Muscle layer of duodenum (tissue), 2 donors: ENCODE measurements at regions not wholly inside any gene's neighbourhood (a gene's known extent, or its start where the extent isn't known, plus 50 kb on each side); places are given as distances from the start of the nearest gene placed in this dataset.
"Not testable (repeated sequence)": the region's sequence is repeated elsewhere in the genome, so short reads cannot be mapped to it uniquely, and the experiment has no call there.

Experiments used
- H3K27ac ChIP-seq: one replicate; pipeline ENCODE4 v1.7.0; 2013; ENCODE audit warnings: mild to moderate bottlenecking, low read length
- H3K27me3 ChIP-seq: one replicate; pipeline ENCODE4 v1.7.0; 2013; ENCODE audit warnings: low read depth, mild to moderate bottlenecking, control low read depth, low read length
- H3K36me3 ChIP-seq, 2 donors: one replicate each; pipeline ENCODE4 v1.7.0; 2013; ENCODE audit warnings: low read length in 2 of 2, control low read depth in 1 of 2, mild to moderate bottlenecking in 1 of 2; ENCODE audit not compliant: insufficient read depth in 2 of 2, control insufficient read depth in 1 of 2
- H3K4me1 ChIP-seq, 2 donors: one replicate each; pipeline ENCODE4 v1.7.0; 2013; ENCODE audit warnings: low read length in 2 of 2, mild to moderate bottlenecking in 2 of 2, control low read depth in 1 of 2, moderate library complexity in 1 of 2; ENCODE audit not compliant: insufficient read depth in 2 of 2, control insufficient read depth in 1 of 2
- H3K4me3 ChIP-seq, 2 donors: one replicate each; pipeline ENCODE4 v1.7.0; 2013; ENCODE audit warnings: low read length in 2 of 2, low read depth in 1 of 2, mild to moderate bottlenecking in 1 of 2
- H3K9me3 ChIP-seq, 2 donors: one replicate each; pipeline ENCODE4 v1.7.0; 2013; ENCODE audit warnings: low read length in 2 of 2, control low read depth in 1 of 2, mild to moderate bottlenecking in 1 of 2; ENCODE audit not compliant: control insufficient read depth in 1 of 2
- donor health status: healthy.

DNA sequence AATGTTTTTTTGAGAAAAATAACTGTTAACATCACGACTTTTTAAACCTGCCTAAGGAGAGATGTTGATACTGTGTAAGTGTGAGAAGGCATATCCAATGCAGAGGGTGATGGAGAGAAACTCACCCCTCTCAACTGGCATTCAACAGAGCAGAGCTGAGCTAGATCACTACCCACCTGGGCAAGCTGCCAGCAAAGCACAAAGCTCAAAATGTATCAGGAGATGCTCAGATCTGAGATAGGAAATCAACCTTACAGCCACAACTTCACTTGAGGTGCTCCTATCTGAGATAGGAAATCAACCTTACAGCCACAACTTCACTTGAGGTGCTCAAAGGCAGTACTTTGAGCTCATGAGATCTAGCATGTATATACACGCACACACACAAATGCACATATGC lies 151.5 kb upstream of the PDE1C start:
- H3K27me3 ChIP-seq: no peaks in the 10 kb centered on the region
- H3K9me3 ChIP-seq: no peaks in the 10 kb centered on the region

GRCh38 chr7:32221056-32221455 lies 150.8 kb upstream of the PDE1C start:
- no peaks in the 10 kb centered on the region for H3K4me1 ChIP-seq
- H3K27me3 ChIP-seq: no peaks in the 10 kb centered on the region
- H3K36me3 ChIP-seq: no peaks in the 10 kb centered on the region
- no peak overlapping the region for H3K27ac ChIP-seq
- H3K4me3 ChIP-seq: no peak overlapping the region
- no peaks in the 10 kb centered on the region for H3K9me3 ChIP-seq

More for the DNA sequence above, 151.5 kb upstream of the PDE1C start:
- no peak overlapping the region for H3K4me3 ChIP-seq
- H3K36me3 ChIP-seq: no peaks in the 10 kb centered on the region
- no peaks in the 10 kb centered on the region for H3K4me1 ChIP-seq
- no peak overlapping the region for H3K27ac ChIP-seq

DNA sequence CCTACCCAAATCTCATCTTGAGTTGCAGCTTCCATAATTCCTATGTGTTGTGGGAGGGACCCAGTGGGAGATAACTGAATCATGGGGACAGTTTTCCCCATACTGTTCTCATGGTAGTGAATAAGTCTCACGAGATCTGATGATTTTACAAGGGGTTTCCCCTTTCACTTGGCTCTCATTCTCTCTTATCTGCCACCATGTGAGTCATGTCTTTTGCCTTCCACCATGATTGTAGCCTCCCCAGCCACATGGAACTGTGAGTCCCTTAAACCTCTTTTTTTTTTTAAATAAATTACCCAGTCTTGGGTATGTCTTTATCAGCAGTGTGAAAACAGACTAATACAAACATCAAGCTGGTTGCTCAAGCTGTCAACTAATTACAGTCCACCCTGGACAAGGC lies 149.6 kb upstream of the PDE1C start:
- H3K4me1 ChIP-seq, H3K9me3 ChIP-seq, H3K36me3 ChIP-seq, H3K27ac ChIP-seq, H3K4me3 ChIP-seq, H3K27me3 ChIP-seq: not testable (repeated sequence)

GRCh38 chr7:32219416-32219815 lies 149.2 kb upstream of the PDE1C start:
- Histone ChIP-seq H3K36me3 (no peaks in the 10 kb centered on the region), H3K4me1 (no peaks in the 10 kb centered on the region), H3K27me3 (no peaks in the 10 kb centered on the region), H3K9me3 (no peaks in the 10 kb centered on the region), H3K4me3 (no peak overlapping the region), H3K27ac (no peak overlapping the region)

- Histone ChIP-seq H3K27me3 (no peaks in the 10 kb centered on the region), H3K4me1 (no peaks in the 10 kb centered on the region), H3K36me3 (no peaks in the 10 kb centered on the region), H3K27ac (no peak overlapping the region), H3K4me3 (no peak overlapping the region), H3K9me3 (no peaks in the 10 kb centered on the region)
Measured at GRCh38 chr7:32218741-32219288, 148.6 kb upstream of the PDE1C start.

DNA sequence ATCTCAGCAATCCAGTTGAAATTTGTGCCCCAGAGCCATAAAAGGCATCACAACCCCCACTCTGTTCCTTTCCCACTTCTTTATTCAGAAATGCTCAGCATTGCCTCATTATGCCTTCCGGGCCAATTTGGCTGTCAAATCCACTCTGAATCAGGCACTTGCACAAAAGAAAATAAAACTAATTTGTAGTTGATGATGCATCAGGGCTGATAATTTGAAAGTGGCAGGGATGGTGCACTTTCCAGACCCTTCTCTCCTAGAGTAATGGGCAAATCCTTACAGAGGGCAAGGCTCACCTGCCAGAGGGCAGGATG lies 147.9 kb upstream of the PDE1C start:
- Histone ChIP-seq H3K27ac (no peak overlapping the region), H3K36me3 (no peaks in the 10 kb centered on the region), H3K4me1 (no peaks in the 10 kb centered on the region), H3K9me3 (no peaks in the 10 kb centered on the region), H3K4me3 (no peak overlapping the region), H3K27me3 (no peaks in the 10 kb centered on the region)

GRCh38 chr7:32217341-32218153 lies 147.3 kb upstream of the PDE1C start:
- Histone ChIP-seq H3K4me3 (no peak overlapping the region), H3K9me3 (no peaks in the 10 kb centered on the region), H3K36me3 (no peaks in the 10 kb centered on the region), H3K27ac (no peak overlapping the region), H3K4me1 (no peaks in the 10 kb centered on the region), H3K27me3 (no peaks in the 10 kb centered on the region)

DNA sequence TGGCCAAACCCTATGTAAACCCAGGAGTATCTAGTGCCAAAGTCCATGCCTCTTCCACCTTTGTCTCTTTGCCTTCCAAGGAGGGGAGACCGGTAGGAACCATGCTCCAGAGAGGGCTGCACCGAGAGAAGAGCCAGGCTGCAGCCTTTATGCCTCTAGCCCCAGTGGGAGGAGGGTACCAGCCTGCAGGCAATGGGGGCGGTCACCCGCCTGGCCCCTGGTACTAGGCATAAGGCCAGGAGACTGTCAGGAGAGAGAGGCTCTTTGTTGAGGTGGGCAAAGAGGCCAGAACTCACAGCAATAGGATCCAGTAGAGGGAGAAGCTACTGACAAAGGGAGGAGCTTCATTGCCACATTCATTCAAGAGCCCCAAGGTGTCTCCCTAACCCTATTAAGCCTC lies 146.6 kb upstream of the PDE1C start:
- H3K27me3 ChIP-seq: no peaks in the 10 kb centered on the region
- no peaks in the 10 kb centered on the region for H3K36me3 ChIP-seq
- H3K27ac ChIP-seq: no peak overlapping the region
- no peaks in the 10 kb centered on the region for H3K4me1 ChIP-seq
- no peaks in the 10 kb centered on the region for H3K9me3 ChIP-seq
- no peak overlapping the region for H3K4me3 ChIP-seq

- H3K36me3 ChIP-seq: no peaks in the 10 kb centered on the region
- no peaks in the 10 kb centered on the region for H3K27me3 ChIP-seq
Measured at GRCh38 chr7:32215697-32216096, 145.5 kb upstream of the PDE1C start.

DNA sequence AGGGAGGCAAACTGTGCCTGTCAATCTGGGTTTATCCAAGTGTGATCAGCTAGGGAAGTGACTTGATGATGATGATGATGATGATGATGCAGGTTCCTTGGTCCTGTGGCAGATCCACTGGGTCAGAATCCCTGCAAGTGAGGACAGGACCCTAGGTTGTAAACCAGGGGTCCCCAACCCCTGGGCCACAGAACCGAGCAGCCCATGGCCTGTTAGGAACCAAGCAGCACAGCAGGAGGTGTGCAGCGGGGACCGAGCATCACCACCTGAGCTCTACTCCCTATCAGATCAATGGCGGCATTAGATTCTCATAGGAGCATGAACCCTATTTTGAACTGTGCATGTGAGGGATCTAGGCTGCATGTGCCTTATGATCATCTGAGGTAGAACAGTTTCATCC lies 144.7 kb upstream of the PDE1C start:
- Histone ChIP-seq H3K36me3 (no peaks in the 10 kb centered on the region), H3K4me1 (no peaks in the 10 kb centered on the region), H3K27ac (no peak overlapping the region), H3K4me3 (no peak overlapping the region), H3K9me3 (no peaks in the 10 kb centered on the region), H3K27me3 (no peaks in the 10 kb centered on the region)

More at GRCh38 chr7:32215697-32216096, 145.5 kb upstream of the PDE1C start:
- H3K27ac ChIP-seq: no peak overlapping the region
- H3K4me3 ChIP-seq: no peak overlapping the region
- no peaks in the 10 kb centered on the region for H3K4me1 ChIP-seq
- H3K9me3 ChIP-seq: no peaks in the 10 kb centered on the region

- H3K4me1 ChIP-seq: no peaks in the 10 kb centered on the region
- H3K36me3 ChIP-seq: no peaks in the 10 kb centered on the region
- no peak overlapping the region for H3K27ac ChIP-seq
- no peak overlapping the region for H3K4me3 ChIP-seq
- no peaks in the 10 kb centered on the region for H3K27me3 ChIP-seq
- no peaks in the 10 kb centered on the region for H3K9me3 ChIP-seq
Measured at GRCh38 chr7:32212321-32212720, 142.1 kb upstream of the PDE1C start.

- no peak overlapping the region for H3K27ac ChIP-seq
- H3K9me3 ChIP-seq: no peaks in the 10 kb centered on the region
- no peaks in the 10 kb centered on the region for H3K27me3 ChIP-seq
- no peaks in the 10 kb centered on the region for H3K36me3 ChIP-seq
- no peak overlapping the region for H3K4me3 ChIP-seq
- H3K4me1 ChIP-seq: no peaks in the 10 kb centered on the region
Measured at GRCh38 chr7:32206987-32207386, 136.8 kb upstream of the PDE1C start.
